KBM-7 (cell line): ENCODE measurements at regions not wholly inside any gene's neighbourhood (a gene's known extent, or its start where the extent isn't known, plus 50 kb on each side); places are given as distances from the start of the nearest gene placed in this dataset.
A peak's percentile ranks its signal among the peaks of the same experiment; 100 is the strongest.
"Not testable (repeated sequence)": the region's sequence is repeated elsewhere in the genome, so short reads cannot be mapped to it uniquely, and the experiment has no call there.

Experiments
- DNase-seq: peaks from one replicate; pipeline ENCODE4 v3.0.0-alpha.2; 2015
- in situ Hi-C: fragments of 300-500 bp; cut with MboI; formaldehyde crosslinking; loops from 2 replicates; pipeline ENCODE4 v1.14.3; 2020; ENCODE audit warnings: low sequenced_read_pairs, low pct_unique_long_range_greater_than_20kb, mixed read lengths

DNA sequence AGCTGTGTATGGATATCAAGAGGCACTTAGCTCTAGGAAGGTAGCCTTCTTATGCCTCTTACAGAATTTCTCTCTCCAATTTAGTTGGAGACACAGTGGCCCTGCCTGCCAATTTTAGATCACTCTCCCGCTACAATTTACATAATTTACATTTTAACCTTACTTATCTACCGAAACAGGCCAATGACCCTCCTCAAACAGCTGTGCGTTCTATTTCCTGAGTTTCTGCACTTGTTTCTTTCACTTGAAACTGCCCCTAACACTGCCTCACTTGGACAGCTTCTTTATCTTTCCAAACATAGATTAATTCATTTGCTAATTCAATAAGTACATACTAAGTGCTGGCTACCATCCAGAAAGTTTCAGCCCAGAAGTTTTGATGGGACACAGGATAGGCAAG, 52.9 kb upstream of the HDDC2 start:
- in situ Hi-C loops: no loop called here
- no peak for DNase-seq

DNA sequence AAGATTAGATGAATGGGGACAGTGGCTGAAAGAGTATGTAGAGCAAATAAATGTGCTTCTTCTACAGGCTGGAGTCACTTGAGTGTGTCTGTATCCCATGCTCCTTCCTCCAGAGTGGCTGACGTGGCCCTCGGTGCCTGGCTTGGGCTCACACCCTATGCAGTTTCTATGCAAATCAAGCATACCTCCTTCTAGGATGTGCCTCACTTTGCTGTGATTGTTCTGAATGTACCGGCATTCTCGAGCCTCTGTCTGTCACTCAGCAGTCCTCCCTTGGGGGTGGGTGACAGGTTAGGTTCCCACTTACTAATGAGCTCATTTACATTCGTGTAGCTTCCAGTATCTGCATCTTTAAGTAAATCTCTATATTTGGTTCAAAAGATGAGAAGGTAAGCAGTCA, 55.1 kb upstream of the HDDC2 start:
- in situ Hi-C loops: no loop called here
- DNase-seq: no peak

GRCh38 chr6:125357515-125358256, 55.9 kb upstream of the HDDC2 start:
- DNase-seq: peak; percentile 8
- in situ Hi-C loops: no loop called here

- DNase-seq: no peak
- in situ Hi-C loops: no loop called here
Observed at GRCh38 chr6:125358898-125359297, 57.1 kb upstream of the HDDC2 start.

DNA sequence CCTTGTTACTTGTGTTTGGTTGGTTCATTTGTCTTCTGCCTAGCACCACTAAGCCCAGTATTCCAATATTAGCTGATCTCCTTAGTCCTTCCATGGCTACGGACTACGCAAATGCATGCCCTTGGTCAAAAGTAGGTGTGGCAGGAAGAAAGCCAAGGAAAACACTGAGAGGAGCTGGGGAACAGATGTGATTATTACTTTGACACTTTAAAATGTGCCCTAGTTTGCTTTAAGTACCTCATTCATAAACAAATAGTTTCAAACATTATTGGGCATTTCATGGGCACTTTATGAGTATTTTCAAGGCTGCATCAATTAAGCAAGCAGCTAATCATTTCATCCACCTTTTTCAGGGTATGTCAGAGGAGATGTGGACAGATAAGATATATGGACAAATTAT, 60.1 kb upstream of the HDDC2 start:
- DNase-seq: no peak
- in situ Hi-C loops: no loop called here

GRCh38 chr6:125363039-125363823, 61.5 kb upstream of the HDDC2 start:
- peak; percentile 13 for DNase-seq
- in situ Hi-C loops: no loop called here

GRCh38 chr6:125363824-125364165, 62.0 kb upstream of the HDDC2 start:
- DNase-seq: no peak
- in situ Hi-C loops: no loop called here

- in situ Hi-C loops: no loop called here
- no peak for DNase-seq
Observed at GRCh38 chr6:125365230-125365629, 63.5 kb upstream of the HDDC2 start.

GRCh38 chr6:125367036-125367782, 65.4 kb upstream of the HDDC2 start:
- in situ Hi-C loops: no loop called here
- DNase-seq: no peak

DNA sequence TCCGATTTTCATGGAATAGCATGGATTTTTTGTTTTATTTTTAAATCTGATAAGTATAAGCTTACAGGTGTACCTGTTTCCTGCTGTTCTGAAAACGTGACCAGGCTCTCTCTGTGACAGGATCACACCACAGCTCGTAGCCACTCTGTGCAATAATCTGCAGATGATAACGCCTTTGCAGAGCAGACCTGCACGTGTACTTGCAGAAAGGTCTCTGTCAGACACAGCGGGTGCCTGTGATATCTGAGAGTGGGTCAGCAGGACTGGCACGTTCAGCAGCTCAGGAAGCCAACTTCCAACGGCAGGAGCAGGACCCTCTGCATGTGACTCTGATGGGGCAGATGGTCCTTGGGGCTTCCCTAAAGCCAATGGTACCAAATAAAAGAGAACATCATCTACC, 68.6 kb upstream of the HDDC2 start:
- no peak for DNase-seq
- in situ Hi-C loops: no loop called here

GRCh38 chr6:125375013-125375412, 73.2 kb upstream of the HDDC2 start:
- DNase-seq: no peak
- in situ Hi-C loops: no loop called here

DNA sequence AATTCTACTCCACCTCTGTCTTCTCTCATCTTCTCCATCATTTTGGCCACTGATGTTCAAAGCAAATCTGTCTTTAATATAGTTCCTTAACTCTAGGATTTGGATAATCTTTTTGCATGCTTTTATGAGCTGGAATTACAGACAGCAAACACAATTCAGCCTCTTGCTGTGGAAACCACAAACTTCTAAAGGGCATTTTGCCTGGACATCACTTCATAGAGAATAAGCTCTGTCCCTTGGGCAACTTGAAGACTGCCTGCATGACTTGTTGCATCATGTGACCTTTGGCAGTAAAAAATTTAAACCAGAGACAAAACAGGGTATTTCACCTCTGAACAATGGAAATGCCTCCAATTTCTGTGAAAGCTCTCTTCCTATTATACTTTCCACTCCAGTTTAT, 74.1 kb upstream of the HDDC2 start:
- in situ Hi-C loops: no loop called here

DNA sequence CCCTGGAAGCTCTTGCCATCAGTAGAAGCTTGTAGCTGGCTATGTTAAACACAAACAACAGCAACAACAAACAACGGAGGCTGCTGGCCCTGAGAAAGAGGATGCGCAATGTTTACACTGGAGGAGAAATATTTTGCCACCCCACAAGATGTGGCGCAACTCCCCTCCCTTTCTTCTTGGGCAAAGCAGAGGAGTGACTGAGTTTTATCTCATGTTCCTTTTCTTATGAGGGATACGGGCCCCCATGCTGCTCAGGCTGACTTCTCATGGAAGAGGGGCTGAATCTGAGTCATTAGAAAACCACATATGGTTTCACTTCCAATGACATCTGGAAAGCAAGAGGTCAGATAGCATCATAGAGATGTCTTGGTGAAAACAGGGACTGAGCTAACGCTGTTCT, 75.9 kb upstream of the HDDC2 start:
- in situ Hi-C loops: no loop called here
- no peak for DNase-seq

More for the DNA sequence above, 74.1 kb upstream of the HDDC2 start:
- no peak for DNase-seq

DNA sequence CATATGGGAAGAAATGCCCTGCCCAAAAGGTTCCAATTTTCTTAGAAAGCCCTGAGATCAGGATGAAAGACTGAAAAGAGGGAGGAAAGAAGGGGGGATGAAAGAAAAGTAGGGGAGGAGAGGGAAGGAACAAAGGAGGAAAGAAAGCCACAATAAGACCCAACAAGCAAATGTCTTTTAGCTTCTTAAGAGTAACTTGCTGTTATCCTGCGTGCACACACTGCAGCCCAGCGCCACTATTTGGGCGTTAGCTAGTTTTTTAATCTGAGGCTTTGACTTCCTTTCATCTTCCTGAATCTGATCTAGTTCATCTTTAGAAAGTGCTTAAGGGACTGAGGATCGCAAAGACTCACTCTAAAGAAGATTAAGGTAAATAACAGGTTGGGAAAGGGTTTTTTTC, 77.4 kb upstream of the HDDC2 start:
- in situ Hi-C loops: no loop called here
- DNase-seq: no peak

- no peak for DNase-seq
- in situ Hi-C loops: no loop called here
Observed at GRCh38 chr6:125380474-125380873, 78.7 kb upstream of the HDDC2 start.

DNA sequence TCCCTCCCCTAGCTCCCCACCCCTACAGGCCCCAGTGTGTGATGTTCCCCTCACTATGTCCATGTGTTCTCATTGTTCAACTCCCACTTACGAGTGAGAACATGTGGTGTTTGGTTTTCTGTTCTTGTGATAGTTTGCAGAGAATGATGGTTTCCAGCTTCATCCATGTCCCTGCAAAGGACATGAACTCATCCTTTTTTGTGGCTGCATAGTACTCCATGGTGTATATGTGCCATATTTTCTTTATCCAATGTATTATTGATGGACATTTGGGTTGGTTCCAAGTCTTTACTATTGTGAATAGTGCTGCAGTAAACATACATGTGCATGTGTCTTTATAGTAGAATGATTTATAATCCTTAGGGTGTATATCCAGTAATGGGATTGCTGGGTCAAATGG, 84.6 kb upstream of the HDDC2 start:
- DNase-seq, in situ Hi-C loops: not testable (repeated sequence)

DNA sequence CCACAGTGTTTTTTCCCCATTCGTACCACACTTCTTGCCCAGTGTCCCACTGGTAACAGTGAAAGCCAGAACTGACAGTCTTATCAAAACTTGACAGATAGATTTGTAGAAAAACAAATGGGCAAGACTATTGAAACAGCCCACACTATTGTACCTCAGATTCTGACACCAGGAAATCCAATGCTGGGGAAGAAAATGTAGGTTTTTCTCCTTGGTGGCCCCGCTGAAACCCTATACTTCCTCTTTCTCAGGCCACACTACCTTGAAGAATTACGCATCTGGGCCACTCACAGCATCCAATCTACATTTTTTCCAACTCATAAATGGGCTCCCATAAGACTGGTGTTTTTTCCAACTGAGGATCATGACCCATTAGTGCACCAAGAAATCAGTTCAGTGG, 90.9 kb upstream of the HDDC2 start:
- in situ Hi-C loops: no loop called here
- peak; percentile 71 for DNase-seq

- in situ Hi-C loops: no loop called here
- peak; percentile 73 for DNase-seq
Observed at GRCh38 chr6:125393449-125393858, 91.7 kb upstream of the HDDC2 start.

DNA sequence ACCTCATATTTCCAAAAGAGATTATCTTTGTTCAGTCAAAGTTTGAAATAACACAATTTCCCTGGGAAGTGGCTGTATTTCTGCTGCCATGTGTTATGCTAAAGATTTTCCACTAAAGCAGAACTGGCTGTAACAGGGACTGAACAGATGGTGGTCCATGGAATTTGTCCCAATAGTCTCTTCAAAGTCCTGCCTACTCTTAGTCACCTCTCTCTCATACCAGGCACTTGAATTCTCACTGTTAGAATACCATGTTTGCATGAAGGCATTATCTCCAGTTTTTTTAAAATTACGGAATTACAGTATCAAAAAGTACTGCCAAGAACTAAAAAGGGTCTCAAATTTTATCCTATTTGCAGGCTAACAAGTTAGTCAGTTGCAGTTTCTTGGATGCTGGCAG, 105.0 kb upstream of the HDDC2 start:
- no peak for DNase-seq
- in situ Hi-C loops: no loop called here

DNA sequence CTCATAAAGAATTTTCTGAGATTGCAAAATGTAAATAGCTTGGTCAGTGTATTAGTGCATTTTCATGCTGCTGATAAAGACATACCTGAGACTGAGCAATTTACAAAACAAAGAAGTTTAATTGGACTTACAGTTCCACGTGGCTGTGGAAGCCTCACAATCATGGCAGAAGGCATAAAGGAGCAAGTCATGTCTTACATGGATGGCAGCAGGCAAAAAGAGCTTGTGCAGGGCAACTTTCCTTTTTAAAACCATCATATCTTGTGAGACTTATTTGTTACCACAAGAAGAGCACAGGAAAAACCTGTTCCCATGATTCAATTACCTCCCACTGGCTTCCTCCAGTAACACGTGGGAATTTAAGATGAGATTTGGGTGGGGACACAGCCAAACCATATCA, 112.7 kb upstream of the HDDC2 start:
- no peak for DNase-seq
- in situ Hi-C loops: no loop called here
